A673 (cell line): ENCODE measurements at regions not wholly inside any gene's neighbourhood (a gene's known extent, or its start where the extent isn't known, plus 50 kb on each side); places are given as distances from the start of the nearest gene placed in this dataset.

Experiments used
- BruUV-seq: library from RNA; stranded (reverse); fragments of 400-500 nt; replicated peaks from 2 replicates; lab custom pipeline; 2021; lab: Mats Ljungman, UMichigan
- CTCF ChIA-PET: fragments of 300-600 bp; sonication (Branson Sonifier 250); formaldehyde crosslinking; loops from one replicate; lab custom pipeline; 2022; ENCODE audit warnings: antibody characterized with exemption; lab: Charles Lee
- POLR2A ChIA-PET: fragments of 300-600 bp; sonication (Branson Sonifier 250); formaldehyde crosslinking; loops from one replicate; lab custom pipeline; 2022; ENCODE audit warnings: antibody characterized with exemption; ENCODE audit not compliant: low non-redundant PET; lab: Charles Lee
- DNase-seq: peaks from one replicate; pipeline ENCODE4 v3.0.0-alpha.2; 2015; ENCODE audit warnings: low spot score
- H3K27ac ChIP-seq: fragments of 200-600 bp; sonication (generic); 2 replicates; pipeline ENCODE4 v1.5.1; 2016; ENCODE audit warnings: mixed run types, low read depth, mild to moderate bottlenecking, mixed read lengths, antibody characterized with exemption, low read length; ENCODE audit not compliant: poor library complexity, severe bottlenecking
- H3K27me3 ChIP-seq: fragments of 200-600 bp; sonication (generic); replicated peaks from 2 replicates; pipeline ENCODE4 v1.6.1; 2017; ENCODE audit warnings: mixed run types, low read depth, mild to moderate bottlenecking, mixed read lengths, antibody characterized with exemption, low read length; ENCODE audit not compliant: insufficient read depth, poor library complexity
- H3K36me3 ChIP-seq: fragments of 200-600 bp; sonication (generic); 2 replicates; pipeline ENCODE4 v1.6.1; 2016; ENCODE audit warnings: mixed run types, mild to moderate bottlenecking, mixed read lengths, antibody characterized with exemption, low read length; ENCODE audit not compliant: insufficient read depth, poor library complexity, severe bottlenecking
- H3K4me1 ChIP-seq: fragments of 200-600 bp; sonication (generic); 2 replicates; pipeline ENCODE4 v1.6.1; 2017; ENCODE audit warnings: mixed run types, mild to moderate bottlenecking, mixed read lengths, antibody characterized with exemption, low read length; ENCODE audit not compliant: insufficient read depth, poor library complexity, severe bottlenecking
- H3K4me3 ChIP-seq: fragments of 200-600 bp; sonication (generic); 2 replicates; pipeline ENCODE4 v1.5.1; 2016; ENCODE audit warnings: low read depth, mixed run types, mild to moderate bottlenecking, mixed read lengths, low read length; ENCODE audit not compliant: poor library complexity, severe bottlenecking
- H3K9me3 ChIP-seq: fragments of 200-600 bp; sonication (generic); 2 replicates; pipeline ENCODE4 v1.6.1; 2016; ENCODE audit warnings: mixed run types, low read depth, mild to moderate bottlenecking, mixed read lengths, antibody characterized with exemption, low read length; ENCODE audit not compliant: poor library complexity, severe bottlenecking
- CTCF ChIP-seq: fragments of 300-800, 200-600 bp; sonication (generic); conservative IDR thresholded peaks from 2 replicates; pipeline ENCODE4 v1.5.1; 2017; ENCODE audit warnings: low read depth, mild to moderate bottlenecking, antibody characterized with exemption, low read length, moderate library complexity, mixed read lengths
- EZH2 ChIP-seq: fragments of 200-600 bp; sonication (generic); IDR thresholded peaks from 2 replicates; pipeline ENCODE4 v1.6.1; 2017; ENCODE audit warnings: borderline replicate concordance, low read depth, mild to moderate bottlenecking, mixed read lengths, antibody characterized with exemption, low read length; ENCODE audit not compliant: poor library complexity, severe bottlenecking
- intact Hi-C: fragments of 100-400 bp; cut with micrococcal nuclease; formaldehyde crosslinking; loops from one replicate; pipeline ENCODE4 v1.10.0; 2022; ENCODE audit not compliant: unreplicated experiment

GRCh38 chr17:51533821-51534220, 273.5 kb downstream of the UTP18 start:
- Histone ChIP-seq H3K4me1 (no peaks in the 10 kb centered on the region), H3K4me3 (no peak overlapping the region), H3K27ac (no peak overlapping the region), H3K9me3 (no peaks in the 10 kb centered on the region), H3K36me3 (no peaks in the 10 kb centered on the region), H3K27me3 (peaks cover 36% of the 10 kb centered on the region)
- ChIA-PET POLR2A (no interaction called here), CTCF (no interaction called here)
- TF ChIP-seq EZH2, result no peak
- no peak for TF ChIP-seq CTCF
- BruUV-seq, result no TSS peak
- DNase-seq, result no peak
- intact Hi-C loops, result loop anchor here (10.0 kb wide), 1 partner anchor 239 kb away; no protein-coding TSS in a partner anchor

- Histone ChIP-seq H3K4me1 (no peaks in the 10 kb centered on the region), H3K27ac (no peak overlapping the region), H3K9me3 (no peaks in the 10 kb centered on the region), H3K27me3 (peaks cover 13% of the 10 kb centered on the region), H3K4me3 (no peak overlapping the region), H3K36me3 (no peaks in the 10 kb centered on the region)
- CTCF ChIA-PET, result interaction anchor here (1.1 kb wide), 1 partner anchor 165 kb away, joined by 9 read pairs; no protein-coding TSS in a partner anchor
- POLR2A ChIA-PET, result no interaction called here
- intact Hi-C loops, result loop anchor here (5.0 to 10.0 kb wide), 2 partner anchors 74 to 242 kb away; no protein-coding TSS in a partner anchor
- no peak for TF ChIP-seq EZH2
- TF ChIP-seq CTCF, result no peak
- no peak for DNase-seq
- no TSS peak for BruUV-seq
Measured at GRCh38 chr17:51536627-51537026, 276.3 kb downstream of the UTP18 start.

GRCh38 chr17:51537996-51538550, 277.7 kb downstream of the UTP18 start:
- no peak overlapping the region for H3K4me3 ChIP-seq
- POLR2A ChIA-PET, result no interaction called here

More at GRCh38 chr17:51537996-51538550, 277.7 kb downstream of the UTP18 start:
- H3K27ac ChIP-seq, result no peak overlapping the region
- intact Hi-C loops, result loop anchor here (5.0 to 10.0 kb wide), 2 partner anchors 76 to 243 kb away; no protein-coding TSS in a partner anchor
- TF ChIP-seq EZH2 (no peak), CTCF (no peak)
- no peaks in the 10 kb centered on the region for H3K36me3 ChIP-seq
- no peak for DNase-seq
- H3K4me1 ChIP-seq, result no peaks in the 10 kb centered on the region
- no peaks in the 10 kb centered on the region for H3K9me3 ChIP-seq
- BruUV-seq, result no TSS peak
- CTCF ChIA-PET, result interaction anchor here (0.6 kb wide), 1 partner anchor 333 kb away, joined by 3 read pairs; no protein-coding TSS in a partner anchor
- peaks cover 13% of the 10 kb centered on the region for H3K27me3 ChIP-seq
